ENCODE measurements at regions not wholly inside any gene's neighbourhood (a gene's known extent, or its start where the extent isn't known, plus 50 kb on each side); places are given as distances from the start of the nearest gene placed in this dataset.

GRCh38 chr4:37757121-37757520, 69.4 kb upstream of the PGM2 start:
- Histone ChIP-seq H3K27me3 (no peaks in the 10 kb centered on the region), H3K36me3 (no peaks in the 10 kb centered on the region), H3K4me3 (no peak overlapping the region), H3K4me1 (no peaks in the 10 kb centered on the region), H3K27ac (no peak overlapping the region), H3K9me3 (no peaks in the 10 kb centered on the region)
- intact Hi-C loops (cut with DNase I; ENCODE audit: low total_unique reads) (no loop called here), in situ Hi-C loops (cut with MboI; ENCODE audit: low pct_ligation_motif_present in 1 of 4, low pct_unique_long_range_greater_than_20kb in 1 of 4, low sequenced_read_pairs in 3 of 4) (no loop called here)
- DNase-seq = no peak
- 67 to 68% methylated on average over 4 to 5 of the region's 5 CpGs for WGBS, 2 donors (ENCODE audit: low coverage in 1 of 2)
- no peak for TF ChIP-seq POLR2A (IDR thresholded peaks at IDR 0.05)
- TF ChIP-seq CTCF (IDR thresholded peaks at IDR 0.05) = no peak
- no peak for TF ChIP-seq EP300 (IDR thresholded peaks at IDR 0.05; ENCODE audit: low read depth)
- no peak for TF ChIP-seq POLR2AphosphoS5 (IDR thresholded peaks at IDR 0.05)

GRCh38 chr4:37754410-37755185, 68.4 kb upstream of the RELL1 start:
- DNase-seq = no peak
- Histone ChIP-seq H3K27ac (peak overlapping the region in 3 of 4 donors; percentile 0 to 13 (median 13)), H3K36me3 (no peaks in the 10 kb centered on the region), H3K4me1 (no peaks in the 10 kb centered on the region), H3K27me3 (no peaks in the 10 kb centered on the region), H3K9me3 (no peaks in the 10 kb centered on the region), H3K4me3 (no peak overlapping the region)
- in situ Hi-C loops (cut with MboI; ENCODE audit: low pct_ligation_motif_present in 1 of 4, low pct_unique_long_range_greater_than_20kb in 1 of 4, low sequenced_read_pairs in 3 of 4) (no loop called here), intact Hi-C loops (cut with DNase I; ENCODE audit: low total_unique reads) (no loop called here)
- TF ChIP-seq POLR2A (IDR thresholded peaks at IDR 0.05) (no peak), POLR2AphosphoS5 (IDR thresholded peaks at IDR 0.05) (no peak), CTCF (IDR thresholded peaks at IDR 0.05) (no peak), EP300 (IDR thresholded peaks at IDR 0.05; ENCODE audit: low read depth) (no peak)
- 44 to 66% methylated on average over 5 to 6 of the region's 6 CpGs for WGBS, 2 donors (ENCODE audit: low coverage in 1 of 2)

- intact Hi-C loops (cut with DNase I; ENCODE audit: low total_unique reads) (no loop called here), in situ Hi-C loops (cut with MboI; ENCODE audit: low pct_ligation_motif_present in 1 of 4, low pct_unique_long_range_greater_than_20kb in 1 of 4, low sequenced_read_pairs in 3 of 4) (no loop called here)
- peaks cover 0 to 8% (median 0%) of the 10 kb centered on the region in 4 donors for H3K4me1 ChIP-seq
- DNase-seq = no peak
- H3K27ac ChIP-seq = no peak overlapping the region
- H3K4me3 ChIP-seq = no peak overlapping the region
- no peak for TF ChIP-seq POLR2AphosphoS5 (IDR thresholded peaks at IDR 0.05)
- H3K9me3 ChIP-seq = no peaks in the 10 kb centered on the region
- no peaks in the 10 kb centered on the region for H3K36me3 ChIP-seq
- WGBS, 2 donors (ENCODE audit: low coverage in 1 of 2) = 57 to 76% methylated on average over 1 of the region's 1 CpG
- H3K27me3 ChIP-seq = no peaks in the 10 kb centered on the region
These were observed 63.3 kb upstream of the RELL1 start for GRCh38 chr4:37749398-37749988.

- no peaks in the 10 kb centered on the region for H3K9me3 ChIP-seq
- no peak overlapping the region for H3K27ac ChIP-seq
- intact Hi-C loops (cut with DNase I; ENCODE audit: low total_unique reads) (no loop called here), in situ Hi-C loops (cut with MboI; ENCODE audit: low pct_ligation_motif_present in 1 of 4, low pct_unique_long_range_greater_than_20kb in 1 of 4, low sequenced_read_pairs in 3 of 4) (no loop called here)
- no peaks in the 10 kb centered on the region for H3K27me3 ChIP-seq
- no peak overlapping the region for H3K4me3 ChIP-seq
- peaks cover 0 to 8% (median 0%) of the 10 kb centered on the region in 4 donors for H3K4me1 ChIP-seq
- no peak for TF ChIP-seq EP300 (IDR thresholded peaks at IDR 0.05; ENCODE audit: low read depth)
- no peak for TF ChIP-seq POLR2AphosphoS5 (IDR thresholded peaks at IDR 0.05)
- TF ChIP-seq CTCF (IDR thresholded peaks at IDR 0.05) = no peak
- no peak for TF ChIP-seq POLR2A (IDR thresholded peaks at IDR 0.05)
- no peaks in the 10 kb centered on the region for H3K36me3 ChIP-seq
- no peak for DNase-seq
- WGBS, 2 donors (ENCODE audit: low coverage in 1 of 2) = 50 to 79% methylated on average over 2 of the region's 2 CpGs
These were observed 62.3 kb upstream of the RELL1 start for GRCh38 chr4:37748485-37748884.

All from transverse colon (tissue), 4 donors.